Upper lobe of left lung (tissue), 4 donors: ENCODE measurements at regions not wholly inside any gene's neighbourhood (a gene's known extent, or its start where the extent isn't known, plus 50 kb on each side); places are given as distances from the start of the nearest gene placed in this dataset.

Experiments
- EP300 ChIP-seq, 4 donors: sonication (generic); formaldehyde crosslinking; IDR thresholded peaks; one replicate each; pipeline ENCODE4 v1.5.1; 2017; ENCODE audit warnings: antibody characterized with exemption in 4 of 4, control low read depth in 2 of 4
- POLR2A ChIP-seq, 4 donors: fragments of 450-650 bp; IDR thresholded peaks; one replicate each; pipeline ENCODE4 v1.5.1; 2016 to 2017; ENCODE audit warnings: antibody characterized with exemption in 4 of 4, mild to moderate bottlenecking in 2 of 4
- POLR2AphosphoS5 ChIP-seq, 2 donors: sonication (generic); formaldehyde crosslinking; IDR thresholded peaks; one replicate each; pipeline ENCODE4 v1.5.1; 2017; ENCODE audit warnings: antibody characterized with exemption in 2 of 2
- TF ChIP-seq, protein P1 (sequence below), 6 experiments: fragments of 450-650 bp in 4 of 6; fragments of 200-600 bp in 2 of 6; sonication (generic) in 2 of 6; IDR thresholded peaks; one replicate each; pipeline ENCODE4 v1.5.1; 2016 to 2019; ENCODE audit warnings: antibody characterized with exemption in 6 of 6

DNA sequence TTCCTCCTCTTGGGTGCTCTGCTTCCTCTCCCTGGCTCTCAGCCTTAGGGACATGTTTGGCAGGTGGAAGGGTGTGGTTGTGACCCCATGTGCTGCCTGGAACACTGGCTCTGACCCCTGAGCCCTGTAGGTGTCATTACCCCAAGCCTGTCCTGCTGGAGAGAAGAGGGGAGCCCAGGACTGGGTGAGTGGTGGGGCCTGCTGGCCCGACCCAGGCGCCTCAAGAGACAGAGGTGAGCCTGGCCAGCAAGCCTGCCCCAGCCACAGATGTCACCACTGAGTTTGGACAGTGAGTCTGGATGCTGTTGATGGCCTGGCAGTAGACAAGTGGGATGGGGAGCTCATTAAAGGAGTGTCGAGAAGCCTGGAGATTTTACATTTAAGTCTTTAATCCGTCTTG, 1112.2 kb downstream of the BRD1 start:
- TF ChIP-seq POLR2AphosphoS5 (IDR thresholded peaks at IDR 0.05) = no peak
- TF ChIP-seq, protein P1, sequence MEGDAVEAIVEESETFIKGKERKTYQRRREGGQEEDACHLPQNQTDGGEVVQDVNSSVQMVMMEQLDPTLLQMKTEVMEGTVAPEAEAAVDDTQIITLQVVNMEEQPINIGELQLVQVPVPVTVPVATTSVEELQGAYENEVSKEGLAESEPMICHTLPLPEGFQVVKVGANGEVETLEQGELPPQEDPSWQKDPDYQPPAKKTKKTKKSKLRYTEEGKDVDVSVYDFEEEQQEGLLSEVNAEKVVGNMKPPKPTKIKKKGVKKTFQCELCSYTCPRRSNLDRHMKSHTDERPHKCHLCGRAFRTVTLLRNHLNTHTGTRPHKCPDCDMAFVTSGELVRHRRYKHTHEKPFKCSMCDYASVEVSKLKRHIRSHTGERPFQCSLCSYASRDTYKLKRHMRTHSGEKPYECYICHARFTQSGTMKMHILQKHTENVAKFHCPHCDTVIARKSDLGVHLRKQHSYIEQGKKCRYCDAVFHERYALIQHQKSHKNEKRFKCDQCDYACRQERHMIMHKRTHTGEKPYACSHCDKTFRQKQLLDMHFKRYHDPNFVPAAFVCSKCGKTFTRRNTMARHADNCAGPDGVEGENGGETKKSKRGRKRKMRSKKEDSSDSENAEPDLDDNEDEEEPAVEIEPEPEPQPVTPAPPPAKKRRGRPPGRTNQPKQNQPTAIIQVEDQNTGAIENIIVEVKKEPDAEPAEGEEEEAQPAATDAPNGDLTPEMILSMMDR (IDR thresholded peaks at IDR 0.05) = no peak
- no peak for TF ChIP-seq EP300 (IDR thresholded peaks at IDR 0.05)
- TF ChIP-seq POLR2A (IDR thresholded peaks at IDR 0.05) = no peak
